Lower leg skin (tissue), 4 donors: ENCODE measurements at regions not wholly inside any gene's neighbourhood (a gene's known extent, or its start where the extent isn't known, plus 50 kb on each side); places are given as distances from the start of the nearest gene placed in this dataset.

Experiments
- DNase-seq, 2 donors: peaks; one replicate each; pipeline ENCODE4 v3.0.0-alpha.2; 2019; ENCODE audit warnings: low spot score in 2 of 2
- H3K4me3 ChIP-seq: fragments of 200-600 bp; sonication (generic); 2 replicates; pipeline ENCODE4 v1.5.1; 2017; ENCODE audit warnings: mild to moderate bottlenecking, low read depth; ENCODE audit not compliant: poor library complexity, severe bottlenecking
- CTCF ChIP-seq, 3 donors: fragments of 450-650 bp; IDR thresholded peaks; one replicate each; pipeline ENCODE4 v1.5.1; 2016; ENCODE audit warnings: antibody characterized with exemption in 3 of 3, mild to moderate bottlenecking in 3 of 3, moderate library complexity in 2 of 3
- POLR2A ChIP-seq, 2 donors: fragments of 450-650 bp; IDR thresholded peaks; one replicate each; pipeline ENCODE4 v1.6.1; 2016 to 2017; ENCODE audit warnings: antibody characterized with exemption in 2 of 2, mild to moderate bottlenecking in 1 of 2, moderate library complexity in 1 of 2
- WGBS, 2 donors: methylation state at CpG; one replicate each; pipeline ENCODE4 v1.1.5; 2018; 5-methylcytosine and 5-hydroxymethylcytosine counted together
- intact Hi-C: fragments of 100-400 bp; cut with DNase I; formaldehyde crosslinking; loops from one replicate; pipeline ENCODE4 v1.15.0; 2023; ENCODE audit warnings: low total_unique reads

- no peak overlapping the region for H3K4me3 ChIP-seq
- 80 to 87% methylated on average over 3 of the region's 3 CpGs for WGBS, 2 donors
- TF ChIP-seq POLR2A (IDR thresholded peaks at IDR 0.05) = no peak
- no peak for TF ChIP-seq CTCF (IDR thresholded peaks at IDR 0.05)
- intact Hi-C loops = no loop called here
- DNase-seq = no peak
Measured at GRCh38 chr3:67733269-67733950, 79.0 kb upstream of the SUCLG2 start.

- TF ChIP-seq CTCF (IDR thresholded peaks at IDR 0.05) = no peak
- no peak for TF ChIP-seq POLR2A (IDR thresholded peaks at IDR 0.05)
- 52 to 54% methylated on average over 2 of the region's 2 CpGs for WGBS, 2 donors
- H3K4me3 ChIP-seq = no peak overlapping the region
- no peak for DNase-seq
- intact Hi-C loops = no loop called here
Measured at GRCh38 chr3:67724434-67724833, 70.0 kb upstream of the SUCLG2 start.

- TF ChIP-seq CTCF (IDR thresholded peaks at IDR 0.05) = no peak
- TF ChIP-seq POLR2A (IDR thresholded peaks at IDR 0.05) = no peak
- intact Hi-C loops = no loop called here
- DNase-seq = no peak
- WGBS, 2 donors = 69 to 72% methylated on average over 1 of the region's 1 CpG
- H3K4me3 ChIP-seq = no peak overlapping the region
Measured at GRCh38 chr3:67723863-67724262, 69.5 kb upstream of the SUCLG2 start.

GRCh38 chr3:67719333-67719732 lies 64.9 kb upstream of the SUCLG2 start:
- 86 to 89% methylated on average over 3 of the region's 3 CpGs for WGBS, 2 donors
- no peak for DNase-seq
- TF ChIP-seq CTCF (IDR thresholded peaks at IDR 0.05) = no peak
- no peak for TF ChIP-seq POLR2A (IDR thresholded peaks at IDR 0.05)

GRCh38 chr3:67715971-67716370 lies 61.6 kb upstream of the SUCLG2 start:
- intact Hi-C loops = no loop called here
- no peak overlapping the region for H3K4me3 ChIP-seq
- 89 to 91% methylated on average over 5 of the region's 5 CpGs for WGBS, 2 donors
- TF ChIP-seq CTCF (IDR thresholded peaks at IDR 0.05) = no peak
- TF ChIP-seq POLR2A (IDR thresholded peaks at IDR 0.05) = no peak
- no peak for DNase-seq

More at GRCh38 chr3:67719333-67719732, 64.9 kb upstream of the SUCLG2 start:
- intact Hi-C loops = no loop called here
- H3K4me3 ChIP-seq = no peak overlapping the region
